ENCODE measurements at regions not wholly inside any gene's neighbourhood (a gene's known extent, or its start where the extent isn't known, plus 50 kb on each side); places are given as distances from the start of the nearest gene placed in this dataset.

DNA sequence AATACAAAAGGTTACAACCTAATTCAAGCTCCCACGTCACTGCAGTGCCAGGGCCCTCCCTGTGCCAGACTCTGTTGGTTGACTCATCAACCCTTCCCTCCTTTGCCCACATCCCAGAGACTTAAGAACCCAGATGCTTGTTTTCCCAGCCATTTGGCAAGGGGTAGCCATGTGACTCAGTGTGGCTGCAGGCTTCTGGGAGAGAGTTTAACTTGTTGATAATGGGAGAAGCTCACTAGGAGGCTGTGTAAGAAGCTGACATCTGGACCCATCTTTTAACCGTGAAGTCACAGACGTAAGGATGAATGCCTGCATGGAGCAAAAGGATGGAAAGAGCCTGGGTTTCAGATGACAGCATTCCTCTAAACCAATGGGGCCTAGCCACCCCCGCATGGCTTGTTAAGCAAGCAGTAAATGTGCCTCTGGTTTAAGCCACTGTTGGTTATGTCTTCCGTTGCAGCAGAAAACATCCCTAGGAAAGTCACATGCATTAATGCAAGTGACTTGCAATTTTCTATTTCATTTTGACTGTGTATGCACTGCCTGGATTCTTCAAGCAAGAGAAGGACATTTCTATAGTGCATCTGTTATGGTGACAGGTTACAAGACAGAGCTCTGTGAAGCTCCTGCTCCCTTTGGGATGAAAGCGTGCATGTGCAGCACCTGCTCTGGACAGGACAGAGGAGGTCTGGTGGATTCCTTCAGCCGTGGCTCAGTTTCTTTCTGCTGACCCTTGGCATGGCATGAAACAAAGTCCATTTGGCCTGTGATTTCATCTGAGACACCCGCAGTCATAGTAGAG lies 57.5 kb upstream of the CREB5 start:
- no peaks in the 10 kb centered on the region for H3K9me1 ChIP-seq (ENCODE audit: control insufficient read depth, extremely low read depth, insufficient read depth, low read length)
- H3K27me3 ChIP-seq (ENCODE audit: control insufficient read depth, extremely low read depth, insufficient read depth, low read length), result no peaks in the 10 kb centered on the region
- no peak overlapping the region for H3K27ac ChIP-seq (ENCODE audit: control insufficient read depth, insufficient read depth, low read length)
- peak; percentile 77 for DNase-seq (ENCODE audit: low read depth, low spot score)
- TF ChIP-seq, protein P1, sequence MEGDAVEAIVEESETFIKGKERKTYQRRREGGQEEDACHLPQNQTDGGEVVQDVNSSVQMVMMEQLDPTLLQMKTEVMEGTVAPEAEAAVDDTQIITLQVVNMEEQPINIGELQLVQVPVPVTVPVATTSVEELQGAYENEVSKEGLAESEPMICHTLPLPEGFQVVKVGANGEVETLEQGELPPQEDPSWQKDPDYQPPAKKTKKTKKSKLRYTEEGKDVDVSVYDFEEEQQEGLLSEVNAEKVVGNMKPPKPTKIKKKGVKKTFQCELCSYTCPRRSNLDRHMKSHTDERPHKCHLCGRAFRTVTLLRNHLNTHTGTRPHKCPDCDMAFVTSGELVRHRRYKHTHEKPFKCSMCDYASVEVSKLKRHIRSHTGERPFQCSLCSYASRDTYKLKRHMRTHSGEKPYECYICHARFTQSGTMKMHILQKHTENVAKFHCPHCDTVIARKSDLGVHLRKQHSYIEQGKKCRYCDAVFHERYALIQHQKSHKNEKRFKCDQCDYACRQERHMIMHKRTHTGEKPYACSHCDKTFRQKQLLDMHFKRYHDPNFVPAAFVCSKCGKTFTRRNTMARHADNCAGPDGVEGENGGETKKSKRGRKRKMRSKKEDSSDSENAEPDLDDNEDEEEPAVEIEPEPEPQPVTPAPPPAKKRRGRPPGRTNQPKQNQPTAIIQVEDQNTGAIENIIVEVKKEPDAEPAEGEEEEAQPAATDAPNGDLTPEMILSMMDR (optimal IDR thresholded peaks at IDR 0.05 in 1 of 3, IDR thresholded peaks at IDR 0.05 in 1 of 3, conservative IDR thresholded peaks at IDR 0.05 in 1 of 3; ENCODE audit: extremely low read depth in 1 of 3, insufficient read depth in 2 of 3, low read length in 3 of 3), result no peak
- TF ChIP-seq EZH2 (IDR thresholded peaks at IDR 0.05; ENCODE audit: low read length), result no peak
- no peaks in the 10 kb centered on the region for H4K20me1 ChIP-seq (ENCODE audit: control insufficient read depth, extremely low read depth, insufficient read depth, low read length)
- peaks cover 25% of the 10 kb centered on the region for H3K4me1 ChIP-seq (ENCODE audit: control insufficient read depth, extremely low read depth, insufficient read depth, low read length)
- FAIRE-seq, result peak; percentile 93
- dilution Hi-C loops (cut with MboI; ENCODE audit: extremely low pct_ligation_motif_present, low sequenced_read_pairs), result no loop called here
- no peaks in the 10 kb centered on the region for H3K9me3 ChIP-seq (ENCODE audit: control insufficient read depth, low read depth, low read length)
- no peak overlapping the region for H3K4me3 ChIP-seq (ENCODE audit: control insufficient read depth in 2 of 3, extremely low read depth in 1 of 3, insufficient read depth in 2 of 3, low read depth in 1 of 3, low read length in 3 of 3)
- H3K9ac ChIP-seq (ENCODE audit: control insufficient read depth, extremely low read depth, insufficient read depth, low read length), result no peak overlapping the region
- H3K4me2 ChIP-seq (ENCODE audit: control insufficient read depth, extremely low read depth, insufficient read depth, low read depth, low read length), result no peak overlapping the region
- no peak overlapping the region for H2AFZ ChIP-seq (ENCODE audit: control insufficient read depth, low read length)
- H3K79me2 ChIP-seq (ENCODE audit: control insufficient read depth, insufficient read depth, low read length), result no peaks in the 10 kb centered on the region
- no peaks in the 10 kb centered on the region for H3K36me3 ChIP-seq (ENCODE audit: control insufficient read depth in 2 of 2, extremely low read depth in 1 of 2, insufficient read depth in 2 of 2, low read length in 2 of 2)

GRCh38 chr7:28355635-28356319 lies 56.5 kb upstream of the CREB5 start:
- Histone ChIP-seq H3K9ac (ENCODE audit: control insufficient read depth, extremely low read depth, insufficient read depth, low read length) (no peak overlapping the region), H3K4me1 (ENCODE audit: control insufficient read depth, extremely low read depth, insufficient read depth, low read length) (peaks cover 25% of the 10 kb centered on the region), H3K27ac (ENCODE audit: control insufficient read depth, insufficient read depth, low read length) (no peak overlapping the region), H3K9me1 (ENCODE audit: control insufficient read depth, extremely low read depth, insufficient read depth, low read length) (no peaks in the 10 kb centered on the region), H3K27me3 (ENCODE audit: control insufficient read depth, extremely low read depth, insufficient read depth, low read length) (no peaks in the 10 kb centered on the region), H3K4me3 (ENCODE audit: control insufficient read depth in 2 of 3, extremely low read depth in 1 of 3, insufficient read depth in 2 of 3, low read depth in 1 of 3, low read length in 3 of 3) (no peak overlapping the region), H4K20me1 (ENCODE audit: control insufficient read depth, extremely low read depth, insufficient read depth, low read length) (no peaks in the 10 kb centered on the region), H2AFZ (ENCODE audit: control insufficient read depth, low read length) (no peak overlapping the region), H3K36me3 (ENCODE audit: control insufficient read depth in 2 of 2, extremely low read depth in 1 of 2, insufficient read depth in 2 of 2, low read length in 2 of 2) (no peaks in the 10 kb centered on the region), H3K9me3 (ENCODE audit: control insufficient read depth, low read depth, low read length) (no peaks in the 10 kb centered on the region), H3K4me2 (ENCODE audit: control insufficient read depth, extremely low read depth, insufficient read depth, low read depth, low read length) (no peak overlapping the region), H3K79me2 (ENCODE audit: control insufficient read depth, insufficient read depth, low read length) (no peaks in the 10 kb centered on the region)
- FAIRE-seq, result no peak
- dilution Hi-C loops (cut with MboI; ENCODE audit: extremely low pct_ligation_motif_present, low sequenced_read_pairs), result no loop called here
- TF ChIP-seq EZH2 (IDR thresholded peaks at IDR 0.05; ENCODE audit: low read length), result no peak
- TF ChIP-seq, protein P1 (optimal IDR thresholded peaks at IDR 0.05 in 1 of 3, IDR thresholded peaks at IDR 0.05 in 1 of 3, conservative IDR thresholded peaks at IDR 0.05 in 1 of 3; ENCODE audit: extremely low read depth in 1 of 3, insufficient read depth in 2 of 3, low read length in 3 of 3), result no peak
- no peak for DNase-seq (ENCODE audit: low read depth, low spot score)

Measured in keratinocyte (primary cell).